SKM-1 (cell line): ENCODE measurements at regions not wholly inside any gene's neighbourhood (a gene's known extent, or its start where the extent isn't known, plus 50 kb on each side); places are given as distances from the start of the nearest gene placed in this dataset.

Experiments
- DNase-seq: peaks from one replicate; lab custom pipeline; 2025; ENCODE audit not compliant: unreplicated experiment; lab: John Stamatoyannopoulos, UW

- DNase-seq = peak; percentile 26
Observed at GRCh38 chr6:137754366-137754765, 112.7 kb upstream of the TNFAIP3 start.

DNA sequence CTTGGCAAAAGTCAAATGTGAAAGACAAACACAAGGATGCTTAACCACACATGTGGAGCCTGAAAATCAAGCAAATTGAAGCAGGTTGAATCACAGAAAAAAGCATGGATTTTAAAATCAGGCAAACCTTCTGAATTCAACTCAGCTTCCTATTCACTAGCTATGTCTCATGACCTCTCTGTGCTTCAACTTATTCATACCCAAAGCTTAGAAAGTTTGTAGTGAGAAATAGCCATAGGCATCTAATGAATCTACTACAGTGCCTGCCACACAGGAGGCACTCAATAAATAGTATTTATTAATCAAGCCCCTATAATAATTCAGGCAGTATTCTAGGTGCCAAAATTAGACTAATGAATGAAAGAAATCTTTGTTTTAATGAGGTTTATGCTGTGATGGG lies 112.2 kb upstream of the TNFAIP3 start:
- DNase-seq = no peak

DNA sequence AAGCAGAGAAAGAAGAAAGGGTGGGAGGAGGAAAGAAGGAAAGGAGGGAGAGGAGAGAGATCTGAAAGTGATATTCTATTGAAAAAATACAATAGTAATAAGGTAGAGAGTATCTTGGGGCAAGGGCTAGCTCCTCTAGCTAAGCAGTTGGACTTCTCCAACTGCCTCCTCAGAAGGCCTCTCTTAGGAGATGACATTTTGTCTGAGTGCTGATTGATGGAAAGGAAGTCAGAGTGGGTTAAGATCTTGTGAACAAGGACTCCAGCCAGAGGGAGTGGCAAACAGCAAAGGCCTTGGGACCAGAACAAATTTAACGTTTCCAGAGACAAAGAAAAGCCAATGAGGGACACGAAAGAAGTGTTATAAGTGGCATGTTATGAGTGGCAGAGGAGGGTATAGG lies 111.8 kb upstream of the TNFAIP3 start:
- no peak for DNase-seq

- no peak for DNase-seq
Observed at GRCh38 chr6:137756788-137757187, 110.3 kb upstream of the TNFAIP3 start.

DNA sequence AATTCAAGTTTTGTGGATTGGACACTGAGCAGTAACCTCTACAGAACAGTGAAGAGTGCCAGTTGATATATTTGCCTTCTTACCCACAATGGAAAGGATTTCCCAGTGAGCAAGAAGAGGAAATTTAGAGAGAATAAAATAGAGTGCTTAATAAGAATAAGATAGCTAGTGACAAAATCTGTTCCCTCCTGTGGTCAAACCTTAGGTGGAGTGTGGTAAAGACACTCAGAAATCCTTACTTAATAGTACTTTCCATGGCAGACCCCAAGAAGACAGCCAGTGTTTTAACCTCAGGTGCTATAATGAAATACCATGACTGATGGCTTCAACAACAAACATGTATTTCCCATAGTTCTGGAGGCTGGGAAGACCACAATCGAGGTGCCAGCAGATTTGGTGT lies 108.4 kb upstream of the TNFAIP3 start:
- no peak for DNase-seq

GRCh38 chr6:137759624-137760023 lies 107.4 kb upstream of the TNFAIP3 start:
- no peak for DNase-seq

- DNase-seq = no peak
Observed at GRCh38 chr6:137761072-137761471, 106.0 kb upstream of the TNFAIP3 start.

DNA sequence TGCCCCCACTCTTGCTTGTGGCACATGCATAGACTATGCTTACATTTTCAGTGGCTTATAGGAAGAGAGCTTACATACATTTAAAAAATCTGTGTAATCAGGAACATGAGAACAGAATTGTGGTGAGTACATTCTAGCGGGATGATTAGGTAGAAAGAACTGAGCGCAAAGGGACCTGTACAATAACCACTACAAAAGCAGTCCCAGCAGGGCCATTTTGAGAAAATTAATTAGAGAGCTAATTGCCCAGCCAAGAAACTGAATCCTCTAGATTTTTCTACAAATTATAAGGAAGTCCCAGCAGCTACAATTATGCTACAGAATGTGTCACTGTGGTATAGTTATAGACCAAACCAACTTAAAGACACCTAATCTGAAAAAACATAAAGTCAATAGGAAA lies 105.6 kb upstream of the TNFAIP3 start:
- DNase-seq = no peak

DNA sequence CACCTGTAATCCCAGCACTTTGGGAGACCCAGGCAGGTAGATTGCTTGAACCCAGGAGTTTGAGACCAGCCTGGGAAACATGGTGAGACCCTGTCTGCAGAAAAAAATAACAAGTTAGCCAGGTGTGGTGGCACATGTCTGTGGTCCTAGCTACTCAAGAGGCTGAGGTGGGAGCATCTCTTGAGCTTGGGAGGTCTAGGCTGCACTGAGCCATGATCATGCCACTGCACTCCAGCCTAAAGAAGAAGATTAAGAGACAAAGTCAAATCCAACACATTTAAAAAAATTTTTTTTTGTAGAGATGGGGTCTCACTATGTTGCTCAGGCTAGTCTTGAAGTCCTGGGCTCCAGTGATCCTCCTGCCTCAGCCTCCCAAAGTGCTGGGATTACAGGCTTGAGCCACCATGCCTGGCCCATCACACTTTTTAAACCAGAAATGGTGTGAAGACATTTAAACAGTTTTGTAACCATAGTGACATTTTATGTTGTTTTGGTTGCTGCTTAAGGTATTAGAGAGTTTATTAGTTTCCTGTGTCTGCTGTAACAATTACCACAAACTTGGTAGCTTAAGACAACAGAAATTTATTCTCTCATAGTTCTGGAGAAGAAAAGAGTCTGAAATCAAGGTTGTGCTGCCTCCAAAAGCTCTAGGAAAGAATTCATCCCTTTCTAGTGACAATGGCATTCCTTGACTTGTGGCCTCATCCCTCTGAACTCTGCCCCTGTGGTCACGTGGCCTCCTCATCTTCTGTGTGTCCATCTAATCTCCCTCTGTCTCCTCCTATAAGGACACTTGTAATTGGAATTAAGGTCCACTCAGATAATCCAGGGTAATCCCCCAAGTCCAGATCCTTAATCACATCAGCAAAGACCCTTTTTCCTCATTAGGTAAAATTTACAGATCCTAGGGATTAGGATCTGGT lies 104.6 kb upstream of the TNFAIP3 start:
- no peak for DNase-seq

GRCh38 chr6:137763436-137763835 lies 103.6 kb upstream of the TNFAIP3 start:
- DNase-seq = no peak

DNA sequence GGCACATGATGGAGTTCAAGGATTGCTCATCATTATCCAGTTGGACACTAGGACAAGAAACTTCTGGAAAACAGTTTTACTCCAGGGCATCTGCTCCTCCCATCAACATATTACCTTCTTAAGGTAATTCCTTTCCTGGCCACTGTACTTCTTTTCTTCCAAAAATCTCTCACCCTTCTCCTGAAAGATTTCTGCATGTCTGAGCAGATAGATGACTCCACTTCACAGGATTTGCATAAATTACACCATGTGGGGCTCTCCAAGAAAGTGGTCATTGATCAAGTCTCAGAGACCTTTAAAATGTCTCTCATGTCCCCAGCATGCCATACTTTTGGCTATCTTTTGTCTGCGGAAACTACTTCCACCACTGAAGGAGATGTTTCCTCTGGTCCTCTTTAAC lies 103.2 kb upstream of the TNFAIP3 start:
- DNase-seq = no peak

DNA sequence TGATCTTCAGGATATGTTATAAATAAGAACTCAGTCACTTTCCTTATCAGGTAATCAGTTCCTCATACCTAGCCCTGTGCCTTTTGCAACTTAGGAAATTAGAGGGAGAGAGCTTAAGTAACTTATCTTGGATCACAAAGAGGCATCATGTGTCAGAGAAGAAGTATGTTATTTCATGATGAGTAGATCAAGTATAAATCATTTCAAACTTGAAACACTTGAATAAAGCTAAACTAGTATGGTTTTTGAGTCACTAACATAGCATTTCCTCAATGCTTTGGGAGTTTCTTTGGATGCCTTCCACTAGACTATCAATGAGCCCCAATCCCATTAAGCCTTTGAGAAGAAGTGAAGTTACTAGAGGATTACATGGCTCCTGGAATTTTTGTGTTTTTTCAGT lies 102.6 kb upstream of the TNFAIP3 start:
- no peak for DNase-seq

GRCh38 chr6:137765059-137765458 lies 102.0 kb upstream of the TNFAIP3 start:
- DNase-seq = no peak

GRCh38 chr6:137766596-137767370 lies 100.3 kb upstream of the TNFAIP3 start:
- DNase-seq = no peak

DNA sequence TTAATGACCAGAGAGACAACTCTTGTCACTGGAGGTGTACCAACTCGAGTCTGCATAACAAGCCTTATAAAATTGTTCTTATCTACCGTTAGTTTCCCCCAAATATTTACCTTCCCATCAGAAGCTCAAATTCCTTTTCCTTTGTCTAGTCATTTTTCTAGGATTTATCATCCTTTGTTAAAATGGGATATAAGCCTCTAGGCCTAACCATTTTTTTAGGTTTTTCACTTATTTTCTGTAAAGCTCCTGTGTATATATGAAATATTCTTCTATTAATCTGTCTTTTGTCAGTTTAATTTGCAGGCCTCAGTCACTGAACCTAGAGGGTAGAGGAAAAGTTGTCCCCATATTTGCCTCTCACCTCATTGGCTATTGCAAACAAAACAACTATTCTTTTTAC lies 99.6 kb upstream of the TNFAIP3 start:
- DNase-seq = no peak

DNA sequence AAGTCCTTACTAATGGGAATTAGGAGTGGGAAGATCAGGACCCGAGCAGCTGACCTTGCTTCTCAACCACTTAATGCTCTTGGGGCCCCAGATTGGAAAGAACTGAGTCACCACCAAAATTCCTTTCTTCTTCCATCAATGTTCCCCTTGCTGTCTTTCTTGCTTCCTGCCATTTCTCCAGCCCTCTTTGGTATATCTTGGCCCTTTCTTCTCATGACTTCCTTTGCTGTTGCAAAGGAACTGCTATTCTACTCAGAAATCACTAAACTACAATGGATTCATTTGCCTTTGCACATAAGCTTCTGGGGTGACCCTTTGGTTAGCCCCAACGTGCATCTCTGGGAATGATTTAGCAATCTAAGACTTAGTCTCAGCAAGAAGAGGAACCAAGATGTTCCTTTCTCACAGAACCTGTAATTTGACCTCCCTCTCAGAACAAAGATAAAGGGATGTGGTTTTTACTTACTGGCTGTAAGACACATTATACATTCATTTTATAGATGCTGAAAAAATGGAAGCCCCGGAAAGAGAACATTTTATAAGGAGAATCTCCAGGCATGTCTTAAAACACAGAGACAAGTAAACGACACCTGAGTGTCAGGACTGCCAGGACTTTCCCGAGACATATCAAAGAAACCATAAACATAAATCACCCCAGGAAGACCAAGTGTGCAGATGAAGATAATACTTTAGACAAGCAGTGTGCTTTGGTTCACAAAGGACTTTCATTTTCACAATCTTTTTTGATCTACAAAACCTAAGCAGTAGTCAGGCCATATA lies 99.0 kb upstream of the TNFAIP3 start:
- peak; percentile 83 for DNase-seq

DNA sequence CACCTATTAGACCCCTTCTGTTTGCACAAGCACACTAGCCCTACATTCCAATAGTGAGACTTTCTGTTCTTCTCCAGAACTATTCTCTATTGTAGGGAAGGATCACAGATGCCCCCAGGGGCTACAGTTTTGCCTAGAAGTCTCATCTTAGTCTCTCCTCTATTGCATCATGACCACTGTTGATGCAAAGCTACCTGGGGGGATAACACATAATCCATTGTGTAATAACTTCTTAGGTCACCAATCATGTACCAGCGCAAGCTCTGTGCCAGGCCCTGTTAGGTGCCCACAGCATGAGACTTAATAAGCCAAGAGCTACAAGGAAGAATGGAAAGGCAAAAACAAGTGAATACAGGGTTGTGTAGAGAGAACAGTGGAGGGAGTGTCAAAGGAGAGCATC lies 98.1 kb upstream of the TNFAIP3 start:
- DNase-seq = no peak

GRCh38 chr6:137769797-137770362 lies 97.2 kb upstream of the TNFAIP3 start:
- no peak for DNase-seq

- DNase-seq = no peak
Observed at GRCh38 chr6:137772541-137773250, 94.4 kb upstream of the TNFAIP3 start.

DNA sequence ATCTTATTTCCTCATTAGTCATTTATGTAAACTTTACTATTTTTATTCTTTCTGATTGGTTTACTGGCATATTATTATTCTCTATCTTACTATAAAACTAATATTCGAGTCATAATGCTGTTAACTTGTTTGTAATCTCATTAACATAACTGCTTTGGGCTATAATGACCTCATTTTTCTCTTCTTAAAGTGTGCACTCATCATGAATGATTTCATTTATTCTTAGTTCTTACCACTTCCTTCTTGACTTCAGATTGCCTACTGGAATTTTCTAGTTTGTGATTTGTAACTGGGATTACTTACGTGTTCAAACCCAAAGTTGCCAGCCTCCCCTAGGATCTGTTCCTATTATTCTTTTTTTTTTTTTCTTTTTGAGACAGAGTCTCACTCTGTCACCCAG lies 91.8 kb upstream of the TNFAIP3 start:
- no peak for DNase-seq

- DNase-seq = no peak
Observed at GRCh38 chr6:137775720-137776119, 91.3 kb upstream of the TNFAIP3 start.
